Endodermal cell (in vitro differentiated cells): ENCODE measurements at regions not wholly inside any gene's neighbourhood (a gene's known extent, or its start where the extent isn't known, plus 50 kb on each side); places are given as distances from the start of the nearest gene placed in this dataset.

Experiments
- DNase-seq: peaks from one replicate; pipeline ENCODE4 v3.0.0-alpha.2; 2017
- H3K27ac ChIP-seq: 2 replicates; pipeline ENCODE4 v1.5.1; 2013; ENCODE audit warnings: mild to moderate bottlenecking, low read depth, low read length, moderate library complexity
- H3K27me3 ChIP-seq: 2 replicates; pipeline ENCODE4 v1.6.1; 2013; ENCODE audit warnings: mild to moderate bottlenecking, low read length, moderate library complexity; ENCODE audit not compliant: insufficient read depth, control insufficient read depth, poor library complexity, severe bottlenecking
- H3K36me3 ChIP-seq: 2 replicates; pipeline ENCODE4 v1.7.0; 2013; ENCODE audit warnings: mild to moderate bottlenecking, low read length, moderate library complexity; ENCODE audit not compliant: control insufficient read depth, insufficient read depth
- H3K4me1 ChIP-seq: one replicate; pipeline ENCODE4 v1.7.0; 2013; ENCODE audit warnings: low read length; ENCODE audit not compliant: control insufficient read depth, insufficient read depth
- H3K4me3 ChIP-seq: 2 replicates; pipeline ENCODE4 v1.5.1; 2013; ENCODE audit warnings: mild to moderate bottlenecking, low read length, moderate library complexity
- H3K9ac ChIP-seq: 2 replicates; pipeline ENCODE4 v1.6.1; 2013; ENCODE audit warnings: mild to moderate bottlenecking, low read length, moderate library complexity; ENCODE audit not compliant: poor library complexity, severe bottlenecking; ENCODE audit errors: extremely low read depth
- H3K9me3 ChIP-seq: 2 replicates; pipeline ENCODE4 v1.6.1; 2013; ENCODE audit warnings: mild to moderate bottlenecking, low read length, moderate library complexity; ENCODE audit not compliant: control insufficient read depth
- H3K27ac Mint-ChIP-seq: 2 replicates; pipeline ENCODE4 v1.8.0; 2020; ENCODE audit warnings: mixed read lengths
- H3K27me3 Mint-ChIP-seq: 2 replicates; pipeline ENCODE4 v1.8.0; 2021; ENCODE audit warnings: mild to moderate bottlenecking, mixed read lengths; ENCODE audit not compliant: insufficient read depth
- H3K36me3 Mint-ChIP-seq: 2 replicates; pipeline ENCODE4 v1.8.0; 2020; ENCODE audit warnings: low read depth, mixed read lengths
- H3K4me1 Mint-ChIP-seq: 2 replicates; pipeline ENCODE4 v1.8.0; 2020; ENCODE audit warnings: mixed read lengths
- H3K4me3 Mint-ChIP-seq: 2 replicates; pipeline ENCODE4 v1.8.0; 2020; ENCODE audit warnings: mild to moderate bottlenecking, moderate library complexity, mixed read lengths
- H3K9me3 Mint-ChIP-seq: 2 replicates; pipeline ENCODE4 v1.8.0; 2020; ENCODE audit warnings: mild to moderate bottlenecking, mixed read lengths
- CTCF ChIP-seq: fragments of 200-600 bp; sonication (generic); conservative IDR thresholded peaks from 2 replicates; pipeline ENCODE4 v1.5.0; 2021; ENCODE audit warnings: antibody characterized with exemption, mild to moderate bottlenecking
- WGBS, 2 experiments: methylation state at CpG; one replicate each; pipeline versions ENCODE4 v1.1.5 to v1.1.7; 2013; ENCODE audit warnings: missing lambda C conversion rate in 2 of 2, mixed read lengths in 1 of 2; ENCODE audit not compliant: insufficient coverage in 1 of 2, insufficient read length in 1 of 2; 5-methylcytosine and 5-hydroxymethylcytosine counted together

- Mint-ChIP-seq H3K36me3 (no peaks in the 10 kb centered on the region), H3K27me3 (no peaks in the 10 kb centered on the region), H3K9me3 (no peaks in the 10 kb centered on the region), H3K27ac (no peak overlapping the region), H3K4me3 (no peak overlapping the region), H3K4me1 (no peaks in the 10 kb centered on the region)
- no peak for TF ChIP-seq CTCF
- no peak for DNase-seq
- no peak overlapping the region for H3K4me3 ChIP-seq
- no peak overlapping the region for H3K27ac ChIP-seq
- H3K9me3 ChIP-seq, result no peaks in the 10 kb centered on the region
- no peaks in the 10 kb centered on the region for H3K4me1 ChIP-seq
- no peaks in the 10 kb centered on the region for H3K36me3 ChIP-seq
- no peaks in the 10 kb centered on the region for H3K27me3 ChIP-seq
- no peak overlapping the region for H3K9ac ChIP-seq
- WGBS, 2 experiments, result 77 to 100% methylated on average over 1 of the region's 1 CpG
Observed at GRCh38 chr2:6183226-6183625, 491.0 kb downstream of the SOX11 start.

DNA sequence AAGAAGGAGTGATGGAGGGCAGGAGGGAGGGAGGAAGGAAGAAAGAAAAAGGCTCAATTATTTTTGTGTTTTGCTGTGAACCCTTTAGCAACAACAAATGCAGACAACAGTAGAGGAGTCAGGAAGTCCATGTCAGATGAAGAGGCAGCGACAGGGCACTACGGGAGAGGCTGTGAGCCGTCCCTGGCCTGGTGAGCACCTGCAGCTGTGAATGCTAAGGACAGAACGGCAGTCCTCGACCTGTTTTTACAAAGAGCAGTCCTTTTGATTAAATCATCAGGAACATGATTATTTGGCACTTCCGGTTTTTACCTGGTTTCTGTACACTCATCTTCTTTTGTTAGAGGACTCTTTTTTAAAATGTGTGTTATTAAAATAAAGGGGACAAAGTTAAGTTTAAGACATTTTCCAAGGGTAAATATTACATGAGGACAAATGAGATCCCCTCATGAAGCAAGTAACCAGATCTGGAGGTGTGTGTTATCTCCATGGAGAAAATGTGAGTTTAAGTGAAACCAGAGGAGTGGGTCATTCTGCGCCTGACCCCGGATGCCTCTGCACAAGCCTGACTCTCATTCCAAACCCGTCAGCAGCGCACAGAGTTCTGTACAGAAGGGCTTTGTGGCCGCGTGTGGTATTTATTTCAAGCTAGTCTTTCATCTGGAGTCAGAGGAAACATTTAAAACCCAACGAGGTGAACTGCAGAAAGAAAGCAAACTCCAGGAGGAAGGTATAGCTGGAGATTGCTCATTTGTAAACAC, 492.5 kb downstream of the SOX11 start:
- Histone ChIP-seq H3K27ac (peak overlapping the region; percentile 24), H3K4me3 (no peak overlapping the region), H3K9ac (no peak overlapping the region), H3K27me3 (no peaks in the 10 kb centered on the region), H3K4me1 (no peaks in the 10 kb centered on the region), H3K9me3 (no peaks in the 10 kb centered on the region), H3K36me3 (no peaks in the 10 kb centered on the region)
- Mint-ChIP-seq H3K27me3 (no peaks in the 10 kb centered on the region), H3K4me3 (no peak overlapping the region), H3K4me1 (no peaks in the 10 kb centered on the region), H3K36me3 (no peaks in the 10 kb centered on the region), H3K27ac (no peak overlapping the region), H3K9me3 (no peaks in the 10 kb centered on the region)
- 81 to 87% methylated on average over 11 to 13 of the region's 13 CpGs for WGBS, 2 experiments
- DNase-seq, result no peak
- no peak for TF ChIP-seq CTCF

DNA sequence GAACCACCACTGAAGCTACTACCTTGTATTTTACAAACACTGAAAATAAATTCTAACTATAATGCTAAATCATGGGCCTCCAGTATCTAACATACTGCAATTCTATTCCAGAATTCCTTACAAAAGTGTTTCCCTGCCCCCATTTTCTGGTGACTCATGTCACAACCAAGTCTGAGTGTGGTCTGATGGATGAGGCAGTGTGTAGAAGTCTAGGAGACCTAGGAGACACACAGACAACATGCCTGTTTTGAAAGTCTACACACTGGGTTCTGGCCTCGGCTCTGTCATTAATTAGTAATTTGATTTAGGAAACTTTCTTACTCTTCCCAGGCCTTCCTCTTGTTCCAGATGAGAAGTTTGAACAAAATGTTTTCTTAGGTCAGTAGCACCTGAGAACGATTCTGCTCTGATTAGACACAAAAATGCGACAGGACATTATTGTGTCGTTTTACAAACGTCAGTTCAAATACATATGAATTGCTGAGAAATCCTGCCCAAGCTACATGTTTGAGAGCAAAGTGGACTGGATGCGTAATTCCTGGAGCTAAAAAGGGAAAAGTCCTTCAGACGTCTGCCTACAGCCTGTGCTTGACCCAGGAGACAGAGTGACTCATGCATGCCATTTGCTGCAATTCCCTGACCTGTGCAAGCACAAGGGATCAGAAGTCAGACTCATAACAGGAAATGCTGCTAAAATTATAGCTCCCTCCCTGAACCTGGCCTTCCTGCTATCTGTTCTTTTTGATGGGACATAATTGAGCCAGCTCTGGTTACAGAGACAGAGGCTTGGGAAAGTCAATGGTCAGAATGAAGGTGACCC, 494.4 kb downstream of the SOX11 start:
- no peak overlapping the region for H3K9ac ChIP-seq
- H3K9me3 Mint-ChIP-seq, result no peaks in the 10 kb centered on the region
- H3K27ac Mint-ChIP-seq, result no peak overlapping the region

More for the DNA sequence above, 494.4 kb downstream of the SOX11 start:
- Histone ChIP-seq H3K9me3 (no peaks in the 10 kb centered on the region), H3K36me3 (no peaks in the 10 kb centered on the region), H3K4me3 (no peak overlapping the region), H3K27ac (peak overlapping the region; percentile 38), H3K4me1 (no peaks in the 10 kb centered on the region), H3K27me3 (no peaks in the 10 kb centered on the region)
- Mint-ChIP-seq H3K4me3 (no peak overlapping the region), H3K27me3 (no peaks in the 10 kb centered on the region), H3K36me3 (no peaks in the 10 kb centered on the region), H3K4me1 (no peaks in the 10 kb centered on the region)
- DNase-seq, result no peak
- TF ChIP-seq CTCF, result no peak
- whole genome bisulfite sequencing, 2 experiments, result 83 to 90% methylated on average over 7 of the region's 7 CpGs
